ENCODE measurements at regions not wholly inside any gene's neighbourhood (a gene's known extent, or its start where the extent isn't known, plus 50 kb on each side); places are given as distances from the start of the nearest gene placed in this dataset.

DNA sequence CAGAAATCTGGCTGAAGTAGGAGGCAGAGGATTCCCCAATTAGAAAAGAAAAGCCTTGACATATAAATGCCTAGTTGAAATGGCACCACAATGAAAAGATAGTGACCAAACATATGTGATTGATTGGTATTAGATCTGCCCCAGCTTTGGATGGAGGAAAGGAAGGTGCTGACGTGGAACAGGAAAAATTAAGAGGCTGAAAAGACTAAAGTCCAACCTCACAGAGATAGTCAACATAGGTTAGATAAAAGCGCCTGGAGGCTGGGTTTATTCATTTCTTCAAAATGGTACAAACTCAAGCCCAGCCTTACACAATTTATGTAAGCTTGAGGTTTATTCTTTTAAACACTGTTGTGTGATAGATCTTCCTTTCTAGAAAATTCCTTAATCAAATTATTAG lies 129.6 kb downstream of the RPS29 start:
- no peak for TF ChIP-seq EZH2 (IDR thresholded peaks at IDR 0.05; ENCODE audit: low read depth)
- TF ChIP-seq, protein P1, sequence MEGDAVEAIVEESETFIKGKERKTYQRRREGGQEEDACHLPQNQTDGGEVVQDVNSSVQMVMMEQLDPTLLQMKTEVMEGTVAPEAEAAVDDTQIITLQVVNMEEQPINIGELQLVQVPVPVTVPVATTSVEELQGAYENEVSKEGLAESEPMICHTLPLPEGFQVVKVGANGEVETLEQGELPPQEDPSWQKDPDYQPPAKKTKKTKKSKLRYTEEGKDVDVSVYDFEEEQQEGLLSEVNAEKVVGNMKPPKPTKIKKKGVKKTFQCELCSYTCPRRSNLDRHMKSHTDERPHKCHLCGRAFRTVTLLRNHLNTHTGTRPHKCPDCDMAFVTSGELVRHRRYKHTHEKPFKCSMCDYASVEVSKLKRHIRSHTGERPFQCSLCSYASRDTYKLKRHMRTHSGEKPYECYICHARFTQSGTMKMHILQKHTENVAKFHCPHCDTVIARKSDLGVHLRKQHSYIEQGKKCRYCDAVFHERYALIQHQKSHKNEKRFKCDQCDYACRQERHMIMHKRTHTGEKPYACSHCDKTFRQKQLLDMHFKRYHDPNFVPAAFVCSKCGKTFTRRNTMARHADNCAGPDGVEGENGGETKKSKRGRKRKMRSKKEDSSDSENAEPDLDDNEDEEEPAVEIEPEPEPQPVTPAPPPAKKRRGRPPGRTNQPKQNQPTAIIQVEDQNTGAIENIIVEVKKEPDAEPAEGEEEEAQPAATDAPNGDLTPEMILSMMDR (conservative IDR thresholded peaks at IDR 0.05): no peak
- intact Hi-C loops (cut with micrococcal nuclease; ENCODE audit: unreplicated experiment): no loop called here
- DNase-seq: no peak

DNA sequence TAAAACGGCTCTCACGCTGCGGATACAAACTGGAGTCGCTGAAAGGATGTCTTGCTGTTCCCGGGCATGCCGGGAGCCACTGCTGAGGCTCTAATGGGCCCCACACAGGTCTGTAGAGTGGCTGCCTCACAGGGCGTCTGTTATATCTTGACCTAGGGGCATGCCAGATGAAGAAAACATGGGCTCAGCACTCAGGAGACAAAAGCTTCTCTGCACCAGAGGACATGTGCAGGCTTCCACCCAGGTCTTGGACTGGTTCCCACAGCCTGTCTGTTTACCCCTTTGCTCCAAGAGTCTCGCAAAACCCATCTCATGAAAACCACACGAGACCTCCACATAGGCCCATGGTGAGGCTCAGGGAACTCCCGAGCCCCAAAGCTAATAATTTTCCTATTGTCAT lies 134.2 kb downstream of the RPS29 start:
- Histone ChIP-seq H3K27ac (no peak overlapping the region), H3K36me3 (ENCODE audit: low read depth) (no peaks in the 10 kb centered on the region), H3K4me2 (no peak overlapping the region), H3F3A (ENCODE audit: insufficient read depth, low read depth) (no peaks in the 10 kb centered on the region), H3K9me3 (ENCODE audit: insufficient read depth, low read depth) (no peaks in the 10 kb centered on the region), H3K4me3 (no peak overlapping the region), H3K9me2 (ENCODE audit: insufficient read depth) (no peaks in the 10 kb centered on the region), H2AFZ (no peak overlapping the region), H3K4me1 (replicated peaks; ENCODE audit: insufficient read depth) (no peaks in the 10 kb centered on the region), H3K27me3 (ENCODE audit: insufficient read depth, low read depth) (no peaks in the 10 kb centered on the region), H4K20me1 (ENCODE audit: insufficient read depth) (no peaks in the 10 kb centered on the region), H3K79me2 (ENCODE audit: low read depth) (no peaks in the 10 kb centered on the region)
- ChIA-PET POLR2A (ENCODE audit: unreplicated experiment) (no interaction called here), CTCF (interaction anchor here (0.6 kb wide), 1 partner anchor 182 kb away, joined by 3 read pairs; no protein-coding TSS in a partner anchor)
- no TSS peak for BruUV-seq (replicated peaks)
- no peak for TF ChIP-seq EZH2 (IDR thresholded peaks at IDR 0.05; ENCODE audit: low read depth)
- intact Hi-C loops (cut with micrococcal nuclease; ENCODE audit: unreplicated experiment): no loop called here
- DNase-seq: no peak

More for the DNA sequence above, 129.6 kb downstream of the RPS29 start:
- H3K4me3 ChIP-seq: no peak overlapping the region
- BruUV-seq (replicated peaks): no TSS peak
- H3K79me2 ChIP-seq (ENCODE audit: low read depth): no peaks in the 10 kb centered on the region
- ChIA-PET POLR2A (ENCODE audit: unreplicated experiment) (no interaction called here), CTCF (no interaction called here)
- no peaks in the 10 kb centered on the region for H3F3A ChIP-seq (ENCODE audit: insufficient read depth, low read depth)
- no peaks in the 10 kb centered on the region for H3K9me2 ChIP-seq (ENCODE audit: insufficient read depth)
- no peak overlapping the region for H3K4me2 ChIP-seq
- H3K27ac ChIP-seq: no peak overlapping the region
- H3K27me3 ChIP-seq (ENCODE audit: insufficient read depth, low read depth): no peaks in the 10 kb centered on the region
- H4K20me1 ChIP-seq (ENCODE audit: insufficient read depth): no peaks in the 10 kb centered on the region
- H3K4me1 ChIP-seq (replicated peaks; ENCODE audit: insufficient read depth): no peaks in the 10 kb centered on the region
- no peaks in the 10 kb centered on the region for H3K36me3 ChIP-seq (ENCODE audit: low read depth)
- no peak overlapping the region for H2AFZ ChIP-seq
- no peaks in the 10 kb centered on the region for H3K9me3 ChIP-seq (ENCODE audit: insufficient read depth, low read depth)

DNA sequence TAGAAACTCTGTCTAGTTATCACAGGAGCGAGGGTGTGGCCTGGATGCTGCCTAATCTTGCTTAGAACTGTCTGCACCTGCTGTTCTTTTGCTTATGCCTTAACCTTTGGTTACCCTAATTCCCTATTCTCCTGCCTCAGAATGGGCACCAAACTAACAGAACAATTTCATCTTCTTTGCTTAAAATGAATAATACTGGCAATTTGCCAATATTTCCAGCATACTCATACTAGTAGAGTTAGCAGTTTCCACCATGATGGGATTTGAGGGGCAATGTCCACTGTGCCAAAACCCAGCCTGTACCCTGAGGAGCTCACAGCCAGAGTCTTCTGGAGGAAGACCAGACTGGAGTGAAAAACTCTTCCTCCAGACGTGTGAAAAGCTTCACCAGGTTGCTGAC lies 136.4 kb downstream of the RPS29 start:
- H3K27me3 ChIP-seq (ENCODE audit: insufficient read depth, low read depth): no peaks in the 10 kb centered on the region
- no TSS peak for BruUV-seq (replicated peaks)
- H3K4me3 ChIP-seq: no peak overlapping the region
- H3K9me3 ChIP-seq (ENCODE audit: insufficient read depth, low read depth): no peaks in the 10 kb centered on the region
- TF ChIP-seq EZH2 (IDR thresholded peaks at IDR 0.05; ENCODE audit: low read depth): no peak
- TF ChIP-seq, protein P1 (conservative IDR thresholded peaks at IDR 0.05): no peak
- no peaks in the 10 kb centered on the region for H3K36me3 ChIP-seq (ENCODE audit: low read depth)
- no peak overlapping the region for H3K27ac ChIP-seq
- H2AFZ ChIP-seq: no peak overlapping the region
- no peaks in the 10 kb centered on the region for H4K20me1 ChIP-seq (ENCODE audit: insufficient read depth)
- intact Hi-C loops (cut with micrococcal nuclease; ENCODE audit: unreplicated experiment): no loop called here
- H3K4me1 ChIP-seq (replicated peaks; ENCODE audit: insufficient read depth): no peaks in the 10 kb centered on the region
- H3K4me2 ChIP-seq: no peak overlapping the region
- ChIA-PET CTCF (no interaction called here), POLR2A (ENCODE audit: unreplicated experiment) (no interaction called here)
- no peak for DNase-seq
- no peaks in the 10 kb centered on the region for H3K79me2 ChIP-seq (ENCODE audit: low read depth)
- H3F3A ChIP-seq (ENCODE audit: insufficient read depth, low read depth): no peaks in the 10 kb centered on the region
- no peaks in the 10 kb centered on the region for H3K9me2 ChIP-seq (ENCODE audit: insufficient read depth)

DNA sequence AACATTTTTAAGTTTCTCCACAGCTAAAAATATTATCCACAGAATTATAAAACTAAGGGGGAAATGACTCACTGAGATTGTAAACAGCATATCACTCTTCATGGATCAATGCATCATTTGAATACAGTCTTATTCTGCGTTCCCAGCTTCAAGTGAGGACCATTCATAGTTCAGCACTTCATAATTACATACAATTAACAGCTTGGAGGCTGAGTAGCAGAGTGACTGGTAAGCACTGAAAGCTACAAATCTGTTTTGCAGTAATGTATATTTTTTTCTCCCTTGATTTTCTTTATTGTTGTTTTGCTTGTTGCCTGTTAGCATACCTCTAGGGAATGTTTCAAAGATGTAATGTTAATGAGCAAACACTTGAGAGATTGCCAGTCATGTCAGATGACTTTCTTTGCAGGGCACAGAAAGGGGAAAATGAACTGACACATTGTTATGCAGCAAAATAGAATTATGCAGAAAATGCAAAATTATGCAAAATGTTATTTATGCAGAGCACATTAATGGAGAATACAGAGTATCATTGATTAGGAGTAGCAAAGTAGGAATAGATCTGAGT lies 138.6 kb downstream of the RPS29 start:
- Histone ChIP-seq H3K79me2 (ENCODE audit: low read depth) (no peaks in the 10 kb centered on the region), H2AFZ (no peak overlapping the region), H3F3A (ENCODE audit: insufficient read depth, low read depth) (no peaks in the 10 kb centered on the region), H3K4me3 (no peak overlapping the region), H3K9me2 (ENCODE audit: insufficient read depth) (no peaks in the 10 kb centered on the region), H3K9me3 (ENCODE audit: insufficient read depth, low read depth) (no peaks in the 10 kb centered on the region), H3K4me2 (no peak overlapping the region), H4K20me1 (ENCODE audit: insufficient read depth) (no peaks in the 10 kb centered on the region), H3K27me3 (ENCODE audit: insufficient read depth, low read depth) (no peaks in the 10 kb centered on the region), H3K36me3 (ENCODE audit: low read depth) (no peaks in the 10 kb centered on the region), H3K4me1 (replicated peaks; ENCODE audit: insufficient read depth) (no peaks in the 10 kb centered on the region), H3K27ac (no peak overlapping the region)
- no TSS peak for BruUV-seq (replicated peaks)
- ChIA-PET CTCF (interaction anchor here (1.5 kb wide), 1 partner anchor 14 kb away, joined by 3 read pairs; no protein-coding TSS in a partner anchor), POLR2A (ENCODE audit: unreplicated experiment) (interaction anchor here (0.6 kb wide), 1 partner anchor 392 kb away, joined by 11 read pairs; no protein-coding TSS in a partner anchor)
- intact Hi-C loops (cut with micrococcal nuclease; ENCODE audit: unreplicated experiment): no loop called here
- TF ChIP-seq, protein P1 (conservative IDR thresholded peaks at IDR 0.05): no peak
- no peak for TF ChIP-seq EZH2 (IDR thresholded peaks at IDR 0.05; ENCODE audit: low read depth)
- peak in 1 of 2 experiments; percentile 39 for DNase-seq

Data from PC-9 (cell line).